ENCODE measurements at regions not wholly inside any gene's neighbourhood (a gene's known extent, or its start where the extent isn't known, plus 50 kb on each side); places are given as distances from the start of the nearest gene placed in this dataset.

DNA sequence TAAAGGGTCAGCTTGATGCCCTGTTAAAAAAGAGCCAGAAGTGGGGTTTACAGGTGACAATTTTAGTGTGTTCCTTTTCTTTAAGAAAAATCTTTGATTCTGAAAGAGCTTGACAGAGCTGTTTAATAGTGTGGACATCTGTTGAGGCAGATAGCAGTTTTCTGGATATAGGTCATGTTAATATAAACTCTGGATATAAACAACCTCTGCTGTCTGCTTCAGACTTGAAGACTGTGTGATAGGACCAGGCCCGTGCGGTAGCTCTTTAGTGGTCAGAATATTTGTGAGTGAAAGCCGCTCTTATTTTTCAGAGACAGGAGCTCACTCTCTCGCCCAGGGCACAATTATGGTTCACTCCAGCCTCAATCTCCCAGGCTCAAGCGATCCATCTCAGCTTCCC, 439.9 kb upstream of the RGS6 start:
- H3K9me3 Mint-ChIP-seq = peaks cover 2% of the 10 kb centered on the region
- no peak for ATAC-seq (ENCODE audit: poor library complexity)
- Histone ChIP-seq H3K36me3 (ENCODE audit: insufficient read depth, low read length) (no peaks in the 10 kb centered on the region), H3K4me3 (ENCODE audit: low read length) (no peak overlapping the region), H3K9me3 (ENCODE audit: control insufficient read depth in 1 of 2, insufficient read depth in 1 of 2, low read length in 2 of 2) (peaks cover 0 to 3% of the 10 kb centered on the region in 2 experiments), H3K4me1 (ENCODE audit: insufficient read depth, low read length) (no peaks in the 10 kb centered on the region), H3K27ac (ENCODE audit: low read depth in 1 of 2, low read length in 2 of 2) (no peak overlapping the region), H3K27me3 (ENCODE audit: control insufficient read depth in 1 of 2, insufficient read depth in 2 of 2, low read length in 2 of 2) (no peaks in the 10 kb centered on the region)
- CTCF ChIA-PET = interaction anchor here (0.6 kb wide), 1 partner anchor 175 kb away, joined by 3 read pairs; no protein-coding TSS in a partner anchor
- DNase-seq = no peak
- TF ChIP-seq, protein P1, sequence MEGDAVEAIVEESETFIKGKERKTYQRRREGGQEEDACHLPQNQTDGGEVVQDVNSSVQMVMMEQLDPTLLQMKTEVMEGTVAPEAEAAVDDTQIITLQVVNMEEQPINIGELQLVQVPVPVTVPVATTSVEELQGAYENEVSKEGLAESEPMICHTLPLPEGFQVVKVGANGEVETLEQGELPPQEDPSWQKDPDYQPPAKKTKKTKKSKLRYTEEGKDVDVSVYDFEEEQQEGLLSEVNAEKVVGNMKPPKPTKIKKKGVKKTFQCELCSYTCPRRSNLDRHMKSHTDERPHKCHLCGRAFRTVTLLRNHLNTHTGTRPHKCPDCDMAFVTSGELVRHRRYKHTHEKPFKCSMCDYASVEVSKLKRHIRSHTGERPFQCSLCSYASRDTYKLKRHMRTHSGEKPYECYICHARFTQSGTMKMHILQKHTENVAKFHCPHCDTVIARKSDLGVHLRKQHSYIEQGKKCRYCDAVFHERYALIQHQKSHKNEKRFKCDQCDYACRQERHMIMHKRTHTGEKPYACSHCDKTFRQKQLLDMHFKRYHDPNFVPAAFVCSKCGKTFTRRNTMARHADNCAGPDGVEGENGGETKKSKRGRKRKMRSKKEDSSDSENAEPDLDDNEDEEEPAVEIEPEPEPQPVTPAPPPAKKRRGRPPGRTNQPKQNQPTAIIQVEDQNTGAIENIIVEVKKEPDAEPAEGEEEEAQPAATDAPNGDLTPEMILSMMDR (IDR thresholded peaks at IDR 0.05) = no peak
- POLR2A ChIA-PET = no interaction called here
- peaks cover 16% of the 10 kb centered on the region for H3K4me1 Mint-ChIP-seq (ENCODE audit: low read depth)
- intact Hi-C loops (cut with DNase I, micrococcal nuclease) = no loop called here
- peaks cover 19% of the 10 kb centered on the region for H3K36me3 Mint-ChIP-seq (ENCODE audit: low read depth)
- no peak overlapping the region for H3K4me3 Mint-ChIP-seq
- H3K27ac Mint-ChIP-seq = no peak overlapping the region
- H3K27me3 Mint-ChIP-seq = no peaks in the 10 kb centered on the region

DNA sequence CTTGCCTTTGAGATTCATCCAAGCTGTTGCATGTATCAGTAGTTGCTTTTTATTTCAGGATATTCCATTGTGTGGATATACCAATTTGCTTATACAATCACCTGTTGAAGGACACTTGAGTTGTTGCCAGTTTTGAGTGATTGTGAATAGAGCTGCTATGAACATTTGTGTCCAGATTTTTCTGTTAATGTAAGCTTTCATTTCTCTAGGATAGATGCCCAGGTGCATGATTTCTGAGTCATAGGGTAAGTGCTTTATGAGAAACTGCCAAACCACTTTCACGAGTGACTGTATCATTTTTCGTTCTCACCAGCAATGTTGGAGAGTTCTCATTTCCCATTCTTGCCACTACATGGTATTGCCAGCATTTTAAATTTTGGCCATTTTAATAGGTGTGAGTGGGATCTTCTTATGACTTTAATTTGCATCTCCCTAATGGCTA, 434.6 kb upstream of the RGS6 start:
- H3K36me3 ChIP-seq (ENCODE audit: insufficient read depth, low read length) = no peaks in the 10 kb centered on the region
- intact Hi-C loops (cut with DNase I, micrococcal nuclease) = no loop called here
- peaks cover 2% of the 10 kb centered on the region for H3K9me3 Mint-ChIP-seq
- no peak overlapping the region for H3K27ac ChIP-seq (ENCODE audit: low read depth in 1 of 2, low read length in 2 of 2)
- no peak for DNase-seq
- TF ChIP-seq, protein P1 (IDR thresholded peaks at IDR 0.05) = no peak
- POLR2A ChIA-PET = no interaction called here
- H3K9me3 ChIP-seq (ENCODE audit: control insufficient read depth in 1 of 2, insufficient read depth in 1 of 2, low read length in 2 of 2) = peaks cover 0 to 3% of the 10 kb centered on the region in 2 experiments
- CTCF ChIA-PET = interaction anchor here (1.4 kb wide), 2 partner anchors 22 to 344 kb away, joined by 3 read pairs; no protein-coding TSS in a partner anchor
- H3K27me3 Mint-ChIP-seq = no peaks in the 10 kb centered on the region
- ATAC-seq (ENCODE audit: poor library complexity) = no peak
- no peak overlapping the region for H3K27ac Mint-ChIP-seq
- H3K36me3 Mint-ChIP-seq (ENCODE audit: low read depth) = peaks cover 23% of the 10 kb centered on the region
- peaks cover 18% of the 10 kb centered on the region for H3K4me1 Mint-ChIP-seq (ENCODE audit: low read depth)
- no peaks in the 10 kb centered on the region for H3K4me1 ChIP-seq (ENCODE audit: insufficient read depth, low read length)
- H3K4me3 ChIP-seq (ENCODE audit: low read length) = no peak overlapping the region
- no peaks in the 10 kb centered on the region for H3K27me3 ChIP-seq (ENCODE audit: control insufficient read depth in 1 of 2, insufficient read depth in 2 of 2, low read length in 2 of 2)
- no peak overlapping the region for H3K4me3 Mint-ChIP-seq

DNA sequence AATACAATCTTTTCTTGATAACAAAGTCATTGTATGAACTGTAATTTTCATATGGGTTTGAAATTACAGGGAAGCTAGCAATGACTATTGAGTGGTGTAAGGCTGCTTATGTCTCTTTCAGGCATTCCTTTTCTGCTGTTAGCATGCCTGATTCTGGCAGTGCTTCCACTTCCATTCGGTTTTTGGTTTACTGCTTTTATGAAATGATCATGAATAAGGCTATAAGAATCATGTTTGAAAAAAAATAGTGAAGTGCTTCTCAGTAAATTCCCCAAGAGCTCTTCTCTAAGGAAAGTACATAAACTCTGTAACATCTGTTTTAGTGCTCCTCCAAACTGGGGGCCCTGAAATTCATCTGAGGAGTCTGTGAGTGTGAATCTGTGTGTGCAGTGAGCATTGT, 434.0 kb upstream of the RGS6 start:
- TF ChIP-seq, protein P1 (IDR thresholded peaks at IDR 0.05) = no peak
- Histone ChIP-seq H3K4me3 (ENCODE audit: low read length) (no peak overlapping the region), H3K27ac (ENCODE audit: low read depth in 1 of 2, low read length in 2 of 2) (no peak overlapping the region), H3K4me1 (ENCODE audit: insufficient read depth, low read length) (no peaks in the 10 kb centered on the region), H3K27me3 (ENCODE audit: control insufficient read depth in 1 of 2, insufficient read depth in 2 of 2, low read length in 2 of 2) (no peaks in the 10 kb centered on the region), H3K9me3 (ENCODE audit: control insufficient read depth in 1 of 2, insufficient read depth in 1 of 2, low read length in 2 of 2) (peaks cover 0 to 3% of the 10 kb centered on the region in 2 experiments), H3K36me3 (ENCODE audit: insufficient read depth, low read length) (no peaks in the 10 kb centered on the region)
- ATAC-seq (ENCODE audit: poor library complexity) = no peak
- Mint-ChIP-seq H3K36me3 (ENCODE audit: low read depth) (peaks cover 23% of the 10 kb centered on the region), H3K4me3 (no peak overlapping the region), H3K27ac (no peak overlapping the region), H3K4me1 (ENCODE audit: low read depth) (peaks cover 18% of the 10 kb centered on the region), H3K9me3 (peaks cover 2% of the 10 kb centered on the region), H3K27me3 (no peaks in the 10 kb centered on the region)
- CTCF ChIA-PET = interaction anchor here (1.4 kb wide), 2 partner anchors 22 to 345 kb away, joined by 3 read pairs; no protein-coding TSS in a partner anchor
- intact Hi-C loops (cut with DNase I, micrococcal nuclease) = no loop called here
- DNase-seq = no peak
- POLR2A ChIA-PET = interaction anchor here (0.7 kb wide), 1 partner anchor 18 kb away, joined by 3 read pairs; no protein-coding TSS in a partner anchor
